Spleen (tissue), 7 donors: ENCODE measurements at regions not wholly inside any gene's neighbourhood (a gene's known extent, or its start where the extent isn't known, plus 50 kb on each side); places are given as distances from the start of the nearest gene placed in this dataset.
"Not testable (repeated sequence)": the region's sequence is repeated elsewhere in the genome, so short reads cannot be mapped to it uniquely, and the experiment has no call there.

Experiments used
- POLR2A ChIP-seq, 3 donors: fragments of 450-650 bp; IDR thresholded peaks; one replicate each; pipeline ENCODE4 v1.5.1; 2017; ENCODE audit warnings: antibody characterized with exemption in 3 of 3, mild to moderate bottlenecking in 1 of 3
- POLR2AphosphoS5 ChIP-seq, 3 donors: sonication (generic); formaldehyde crosslinking; IDR thresholded peaks; one replicate each; pipeline ENCODE4 v1.5.1; 2017; ENCODE audit warnings: antibody characterized with exemption in 3 of 3
- TF ChIP-seq, protein P1 (sequence below), 11 experiments: fragments of 200-600 bp in 7 of 11; fragments of 450-650 bp in 4 of 11; sonication (generic) in 4 of 11; IDR thresholded peaks in 8 of 11; conservative IDR thresholded peaks in 3 of 11; 1 replicate in 7 of 11; 2 replicates in 4 of 11; pipeline versions ENCODE4 v1.4.0 to v1.8.0; 2016 to 2021; ENCODE audit warnings: antibody characterized with exemption in 11 of 11, inconsistent platforms in 4 of 11, mild to moderate bottlenecking in 1 of 11
- donor health status: DM: no; HTN: no; CAD: no; lungs with moderate emphysema.
- donor health status: DM: no; HTN: no; CAD: no.
- donor health status: DM: no; HTN: no; CAD: no.

DNA sequence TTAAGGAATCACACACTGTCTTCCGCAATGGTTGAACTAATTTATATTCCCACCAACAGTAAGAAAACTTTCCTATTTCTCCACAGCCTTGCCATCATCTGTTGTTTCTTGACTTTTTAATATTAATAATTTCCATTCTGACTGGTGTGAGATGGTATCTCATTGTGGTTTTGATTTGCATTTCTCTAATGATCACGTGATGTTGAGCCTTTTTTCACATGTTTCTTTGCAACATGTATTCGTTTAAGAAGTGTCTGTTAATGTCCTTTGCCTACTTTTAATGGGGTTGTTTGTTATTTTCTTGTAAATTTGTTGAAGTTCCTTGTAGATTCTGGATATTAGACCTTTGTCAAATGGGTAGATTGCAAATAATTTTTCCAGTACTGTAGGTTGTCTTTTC, 258.8 kb upstream of the C9orf72 start:
- TF ChIP-seq, protein P1, sequence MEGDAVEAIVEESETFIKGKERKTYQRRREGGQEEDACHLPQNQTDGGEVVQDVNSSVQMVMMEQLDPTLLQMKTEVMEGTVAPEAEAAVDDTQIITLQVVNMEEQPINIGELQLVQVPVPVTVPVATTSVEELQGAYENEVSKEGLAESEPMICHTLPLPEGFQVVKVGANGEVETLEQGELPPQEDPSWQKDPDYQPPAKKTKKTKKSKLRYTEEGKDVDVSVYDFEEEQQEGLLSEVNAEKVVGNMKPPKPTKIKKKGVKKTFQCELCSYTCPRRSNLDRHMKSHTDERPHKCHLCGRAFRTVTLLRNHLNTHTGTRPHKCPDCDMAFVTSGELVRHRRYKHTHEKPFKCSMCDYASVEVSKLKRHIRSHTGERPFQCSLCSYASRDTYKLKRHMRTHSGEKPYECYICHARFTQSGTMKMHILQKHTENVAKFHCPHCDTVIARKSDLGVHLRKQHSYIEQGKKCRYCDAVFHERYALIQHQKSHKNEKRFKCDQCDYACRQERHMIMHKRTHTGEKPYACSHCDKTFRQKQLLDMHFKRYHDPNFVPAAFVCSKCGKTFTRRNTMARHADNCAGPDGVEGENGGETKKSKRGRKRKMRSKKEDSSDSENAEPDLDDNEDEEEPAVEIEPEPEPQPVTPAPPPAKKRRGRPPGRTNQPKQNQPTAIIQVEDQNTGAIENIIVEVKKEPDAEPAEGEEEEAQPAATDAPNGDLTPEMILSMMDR (IDR thresholded peaks at IDR 0.05 in 8 of 11, conservative IDR thresholded peaks at IDR 0.05 in 3 of 11): not testable (repeated sequence)
- not testable (repeated sequence) for TF ChIP-seq POLR2AphosphoS5, POLR2A (IDR thresholded peaks at IDR 0.05)
